HUES6 (cell line): ENCODE measurements at regions not wholly inside any gene's neighbourhood (a gene's known extent, or its start where the extent isn't known, plus 50 kb on each side); places are given as distances from the start of the nearest gene placed in this dataset.

Source experiments
- H3K27ac ChIP-seq: 2 replicates; pipeline ENCODE4 v1.7.0; 2013; ENCODE audit warnings: low read depth, mild to moderate bottlenecking, low read length, inconsistent platforms
- H3K27me3 ChIP-seq: 2 replicates; pipeline ENCODE4 v1.6.1; 2013; ENCODE audit warnings: low read length; ENCODE audit not compliant: control insufficient read depth, insufficient read depth
- H3K36me3 ChIP-seq: 2 replicates; pipeline ENCODE4 v1.6.1; 2013; ENCODE audit warnings: low read length; ENCODE audit not compliant: control insufficient read depth, insufficient read depth
- H3K4me1 ChIP-seq: 2 replicates; pipeline ENCODE4 v1.6.1; 2013; ENCODE audit warnings: low read length; ENCODE audit not compliant: control insufficient read depth, insufficient read depth
- H3K4me3 ChIP-seq: 2 replicates; pipeline ENCODE4 v1.5.1; 2013; ENCODE audit warnings: low read depth, low read length
- H3K9ac ChIP-seq: one replicate; pipeline ENCODE4 v1.6.1; 2013; ENCODE audit warnings: mild to moderate bottlenecking, low read length
- H3K9me3 ChIP-seq: 2 replicates; pipeline ENCODE4 v1.6.1; 2013; ENCODE audit warnings: low read depth, low read length; ENCODE audit not compliant: control insufficient read depth, insufficient read depth

DNA sequence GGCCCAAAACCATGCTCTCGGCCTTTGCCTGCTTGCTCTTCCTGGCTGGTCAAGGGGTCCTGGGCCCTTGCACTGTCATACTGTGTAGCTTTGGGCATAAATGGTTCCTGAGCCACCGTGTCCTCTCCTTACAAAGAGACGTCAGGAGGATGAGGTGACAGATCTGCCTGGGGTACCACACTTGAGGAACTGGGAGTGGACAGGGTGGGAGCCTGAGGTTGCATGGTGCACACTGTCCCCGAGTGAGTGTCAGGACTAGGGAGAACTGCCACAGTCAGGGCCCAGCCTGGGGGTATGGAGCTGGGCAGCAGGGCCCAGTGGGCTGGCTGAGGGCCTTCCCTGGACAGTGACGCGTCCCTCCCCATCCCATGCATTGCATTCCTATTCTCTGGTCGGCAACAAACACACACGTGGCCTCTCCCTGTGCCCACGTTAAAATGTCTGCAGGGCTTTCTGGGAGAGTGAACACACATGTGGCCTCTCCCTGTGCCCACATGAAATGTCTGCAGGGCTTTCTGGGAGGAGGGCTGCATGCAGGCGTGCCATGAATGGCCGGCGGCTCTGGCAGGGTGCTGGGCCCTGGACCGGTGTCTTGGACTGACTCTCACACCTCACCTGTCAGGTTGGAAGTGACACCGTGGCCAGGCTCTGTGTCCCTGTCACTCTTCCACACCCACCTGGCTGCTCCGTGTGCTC lies 122.1 kb upstream of the COL5A1 start:
- Histone ChIP-seq H3K36me3 (no peaks in the 10 kb centered on the region), H3K27ac (no peak overlapping the region), H3K27me3 (no peaks in the 10 kb centered on the region), H3K4me1 (peaks cover 5% of the 10 kb centered on the region; the same call in 1 of the 2 replicates), H3K9me3 (no peaks in the 10 kb centered on the region; the same call in 1 of the 2 replicates), H3K4me3 (no peak overlapping the region), H3K9ac (no peak overlapping the region)

- no peak overlapping the region for H3K4me3 ChIP-seq
- no peaks in the 10 kb centered on the region; the same call in 1 of the 2 replicates for H3K27me3 ChIP-seq
- H3K27ac ChIP-seq: no peak overlapping the region
- H3K9ac ChIP-seq: no peak overlapping the region
- no peaks in the 10 kb centered on the region; the same call in 1 of the 2 replicates for H3K9me3 ChIP-seq
- peaks cover 5% of the 10 kb centered on the region; the same call in 1 of the 2 replicates for H3K4me1 ChIP-seq
- no peaks in the 10 kb centered on the region for H3K36me3 ChIP-seq
Observed at GRCh38 chr9:134521817-134522501, 119.6 kb upstream of the COL5A1 start.

DNA sequence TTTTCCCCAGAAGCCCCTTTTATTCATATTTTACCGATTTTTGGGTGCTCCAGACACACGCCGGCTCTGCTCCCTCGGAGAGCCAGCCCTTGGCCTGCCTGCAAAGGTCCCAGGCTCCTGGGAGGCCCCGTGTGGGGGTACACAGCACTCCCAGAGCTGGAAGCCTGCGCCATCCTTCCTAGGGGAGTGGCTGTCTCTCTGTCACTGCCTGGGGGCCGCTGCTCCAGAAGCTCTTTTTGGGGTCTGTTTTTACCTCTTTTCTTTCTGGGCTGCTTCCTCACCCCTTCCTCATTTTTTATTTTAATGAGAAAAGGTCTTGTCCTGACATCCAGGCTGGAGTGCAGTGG lies 119.1 kb upstream of the COL5A1 start:
- Histone ChIP-seq H3K9me3 (no peaks in the 10 kb centered on the region; the same call in 1 of the 2 replicates), H3K9ac (no peak overlapping the region), H3K4me1 (peaks cover 5% of the 10 kb centered on the region; the same call in 1 of the 2 replicates), H3K27me3 (no peaks in the 10 kb centered on the region; the same call in 1 of the 2 replicates), H3K36me3 (no peaks in the 10 kb centered on the region), H3K4me3 (no peak overlapping the region), H3K27ac (no peak overlapping the region)

DNA sequence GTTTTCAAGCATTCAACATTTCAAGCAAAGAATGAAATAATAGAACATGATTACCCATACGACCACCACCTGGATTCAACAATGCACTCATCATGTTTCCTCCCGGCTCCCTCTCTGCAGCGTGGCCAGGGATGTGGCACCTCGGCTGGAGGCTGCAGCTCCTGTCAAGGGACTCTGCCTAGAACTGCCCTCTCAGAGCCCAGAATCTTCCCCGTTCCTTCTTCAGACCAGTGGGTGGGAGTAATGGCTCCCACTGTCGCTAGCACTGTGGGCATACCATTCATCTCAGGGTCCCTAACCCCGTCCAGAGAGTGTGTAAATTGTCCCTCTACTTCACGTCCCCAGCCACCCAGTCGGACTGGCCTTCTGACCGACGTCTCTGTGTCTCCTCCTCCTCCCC lies 118.6 kb upstream of the COL5A1 start:
- H3K9me3 ChIP-seq: peaks cover 4% of the 10 kb centered on the region
- H3K9ac ChIP-seq: no peak overlapping the region
- peaks cover 5% of the 10 kb centered on the region; the same call in 1 of the 2 replicates for H3K4me1 ChIP-seq
- no peak overlapping the region for H3K4me3 ChIP-seq
- no peaks in the 10 kb centered on the region for H3K36me3 ChIP-seq
- no peaks in the 10 kb centered on the region; the same call in 1 of the 2 replicates for H3K27me3 ChIP-seq
- H3K27ac ChIP-seq: no peak overlapping the region

- H3K27me3 ChIP-seq: no peaks in the 10 kb centered on the region; the same call in 1 of the 2 replicates
- peaks cover 5% of the 10 kb centered on the region; the same call in 1 of the 2 replicates for H3K4me1 ChIP-seq
- H3K9me3 ChIP-seq: peaks cover 6% of the 10 kb centered on the region
- H3K27ac ChIP-seq: no peak overlapping the region
- H3K4me3 ChIP-seq: no peak overlapping the region
- H3K36me3 ChIP-seq: no peaks in the 10 kb centered on the region
- no peak overlapping the region for H3K9ac ChIP-seq
Observed at GRCh38 chr9:134525070-134525815, 116.4 kb upstream of the COL5A1 start.

- H3K4me1 ChIP-seq: peaks cover 5% of the 10 kb centered on the region; the same call in 1 of the 2 replicates
- H3K27ac ChIP-seq: no peak overlapping the region
- peaks cover 14% of the 10 kb centered on the region for H3K9me3 ChIP-seq
- H3K9ac ChIP-seq: no peak overlapping the region
- H3K27me3 ChIP-seq: no peaks in the 10 kb centered on the region; the same call in 1 of the 2 replicates
- no peaks in the 10 kb centered on the region for H3K36me3 ChIP-seq
- H3K4me3 ChIP-seq: no peak overlapping the region
Observed at GRCh38 chr9:134525841-134526583, 115.6 kb upstream of the COL5A1 start.

GRCh38 chr9:134526584-134527477 lies 114.8 kb upstream of the COL5A1 start:
- Histone ChIP-seq H3K9ac (no peak overlapping the region), H3K27me3 (no peaks in the 10 kb centered on the region; the same call in 1 of the 2 replicates), H3K4me1 (peaks cover 4% of the 10 kb centered on the region; the same call in 1 of the 2 replicates), H3K4me3 (no peak overlapping the region), H3K27ac (no peak overlapping the region), H3K9me3 (peaks cover 17% of the 10 kb centered on the region), H3K36me3 (no peaks in the 10 kb centered on the region)

GRCh38 chr9:134530724-134531123 lies 110.9 kb upstream of the COL5A1 start:
- Histone ChIP-seq H3K9ac (no peak overlapping the region), H3K27me3 (no peaks in the 10 kb centered on the region; the same call in 1 of the 2 replicates), H3K36me3 (no peaks in the 10 kb centered on the region), H3K9me3 (peaks cover 22% of the 10 kb centered on the region), H3K27ac (no peak overlapping the region), H3K4me3 (no peak overlapping the region), H3K4me1 (no peaks in the 10 kb centered on the region)

DNA sequence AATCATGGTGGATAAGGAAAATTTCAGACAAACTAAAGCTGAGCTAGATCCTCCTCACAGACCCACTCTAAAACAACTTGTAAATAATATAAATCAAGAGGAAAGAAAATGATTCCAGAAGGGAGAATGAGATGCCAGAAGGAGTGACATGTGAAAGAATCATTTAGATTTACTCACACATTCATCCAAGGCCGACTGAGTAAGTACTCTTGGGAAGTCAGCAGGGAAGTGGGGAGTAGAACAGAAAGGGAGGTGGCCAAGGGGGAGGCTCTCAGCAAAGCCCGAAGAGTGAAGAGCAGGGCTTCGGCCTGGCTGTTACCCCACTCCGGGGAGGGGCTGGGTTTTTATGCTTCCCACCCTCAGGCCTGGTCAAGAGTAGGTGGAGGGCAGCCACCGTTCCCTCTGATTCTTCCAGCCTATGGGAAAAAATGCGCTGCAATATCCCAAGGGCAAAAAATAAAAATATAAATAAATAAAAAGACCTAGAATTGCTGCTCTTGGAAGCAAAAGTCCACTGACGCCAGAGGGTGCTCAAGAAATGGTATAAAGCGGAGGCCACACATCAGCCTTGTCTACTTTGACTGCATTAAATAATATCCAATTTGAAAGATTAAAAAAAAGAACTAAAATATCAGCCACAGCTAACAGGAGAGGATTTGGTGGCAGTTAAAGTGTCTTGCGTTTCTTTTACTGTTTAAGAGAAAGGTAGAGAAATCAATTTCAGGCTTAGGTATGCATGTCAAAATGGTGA lies 110.2 kb upstream of the COL5A1 start:
- no peaks in the 10 kb centered on the region for H3K4me1 ChIP-seq
- H3K27me3 ChIP-seq: no peaks in the 10 kb centered on the region

More for the DNA sequence above, 110.2 kb upstream of the COL5A1 start:
- no peak overlapping the region for H3K4me3 ChIP-seq
- peaks cover 22% of the 10 kb centered on the region for H3K9me3 ChIP-seq
- no peak overlapping the region for H3K27ac ChIP-seq
- H3K9ac ChIP-seq: no peak overlapping the region
- H3K36me3 ChIP-seq: no peaks in the 10 kb centered on the region
